Adrenal gland (tissue), 5 donors: ENCODE measurements at regions not wholly inside any gene's neighbourhood (a gene's known extent, or its start where the extent isn't known, plus 50 kb on each side); places are given as distances from the start of the nearest gene placed in this dataset.

Experiments
- POLR2A ChIP-seq, 2 donors: fragments of 450-650 bp; IDR thresholded peaks; one replicate each; pipeline ENCODE4 v1.6.1; 2017; ENCODE audit warnings: antibody characterized with exemption in 2 of 2, mild to moderate bottlenecking in 2 of 2, moderate library complexity in 1 of 2
- TF ChIP-seq, protein P1 (sequence below), 6 experiments: fragments of 450-650 bp in 4 of 6; fragments of 200-600 bp in 2 of 6; sonication (generic) in 1 of 6; IDR thresholded peaks; 1 replicate in 5 of 6; 2 replicates in 1 of 6; pipeline versions ENCODE4 v1.5.1 to v1.8.0; 2016 to 2021; ENCODE audit warnings: antibody characterized with exemption in 6 of 6, mild to moderate bottlenecking in 2 of 6, moderate library complexity in 1 of 6
- donor health status: DM: no; HTN: no; CAD: no.

DNA sequence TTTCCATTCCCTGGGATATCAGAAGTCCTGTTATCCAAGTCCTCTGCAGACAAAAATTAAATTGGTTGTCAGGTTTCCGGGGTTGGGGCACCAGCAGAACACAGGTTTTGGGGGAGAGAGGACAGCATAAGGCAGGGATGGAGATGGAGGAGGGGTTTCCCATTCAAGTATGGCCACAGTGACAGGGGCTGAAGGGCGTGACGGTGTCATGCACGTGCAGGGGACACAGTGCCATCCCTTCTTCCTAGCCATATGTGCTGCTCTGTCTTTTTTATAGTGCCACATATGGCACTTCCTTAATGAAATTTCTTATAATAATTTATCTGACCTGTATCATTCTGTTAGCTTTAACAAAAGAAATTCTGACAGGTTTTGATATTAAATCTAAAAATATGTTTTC is 259.2 kb downstream of the PTEN start:
- TF ChIP-seq, protein P1, sequence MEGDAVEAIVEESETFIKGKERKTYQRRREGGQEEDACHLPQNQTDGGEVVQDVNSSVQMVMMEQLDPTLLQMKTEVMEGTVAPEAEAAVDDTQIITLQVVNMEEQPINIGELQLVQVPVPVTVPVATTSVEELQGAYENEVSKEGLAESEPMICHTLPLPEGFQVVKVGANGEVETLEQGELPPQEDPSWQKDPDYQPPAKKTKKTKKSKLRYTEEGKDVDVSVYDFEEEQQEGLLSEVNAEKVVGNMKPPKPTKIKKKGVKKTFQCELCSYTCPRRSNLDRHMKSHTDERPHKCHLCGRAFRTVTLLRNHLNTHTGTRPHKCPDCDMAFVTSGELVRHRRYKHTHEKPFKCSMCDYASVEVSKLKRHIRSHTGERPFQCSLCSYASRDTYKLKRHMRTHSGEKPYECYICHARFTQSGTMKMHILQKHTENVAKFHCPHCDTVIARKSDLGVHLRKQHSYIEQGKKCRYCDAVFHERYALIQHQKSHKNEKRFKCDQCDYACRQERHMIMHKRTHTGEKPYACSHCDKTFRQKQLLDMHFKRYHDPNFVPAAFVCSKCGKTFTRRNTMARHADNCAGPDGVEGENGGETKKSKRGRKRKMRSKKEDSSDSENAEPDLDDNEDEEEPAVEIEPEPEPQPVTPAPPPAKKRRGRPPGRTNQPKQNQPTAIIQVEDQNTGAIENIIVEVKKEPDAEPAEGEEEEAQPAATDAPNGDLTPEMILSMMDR (IDR thresholded peaks at IDR 0.05): no peak
- no peak for TF ChIP-seq POLR2A (IDR thresholded peaks at IDR 0.05)
